Cerebellar cortex (tissue), 1 donor: ENCODE measurements at regions not wholly inside any gene's neighbourhood (a gene's known extent, or its start where the extent isn't known, plus 50 kb on each side); places are given as distances from the start of the nearest gene placed in this dataset.

Experiments
- DNase-seq: peaks from one replicate; pipeline ENCODE4 v3.0.0-alpha.2; 2015; ENCODE audit warnings: low spot score

GRCh38 chrX:40452031-40452430, 128.7 kb upstream of the ATP6AP2 start:
- DNase-seq = no peak

GRCh38 chrX:40449956-40450706, 130.6 kb upstream of the ATP6AP2 start:
- no peak for DNase-seq

GRCh38 chrX:40449396-40449795, 131.4 kb upstream of the ATP6AP2 start:
- no peak for DNase-seq

- no peak for DNase-seq
Observed at GRCh38 chrX:40448793-40449192, 132.0 kb upstream of the ATP6AP2 start.

GRCh38 chrX:40446921-40447320, 133.8 kb upstream of the ATP6AP2 start:
- no peak for DNase-seq

GRCh38 chrX:40445691-40446090, 135.1 kb upstream of the ATP6AP2 start:
- no peak for DNase-seq

GRCh38 chrX:40444798-40445496, 135.8 kb upstream of the ATP6AP2 start:
- no peak for DNase-seq

- DNase-seq = no peak
Observed at GRCh38 chrX:40444133-40444532, 136.6 kb upstream of the ATP6AP2 start.

- DNase-seq = no peak
Observed at GRCh38 chrX:40440866-40441265, 139.9 kb upstream of the ATP6AP2 start.

- no peak for DNase-seq
Observed at GRCh38 chrX:40439625-40440532, 140.9 kb upstream of the ATP6AP2 start.

- DNase-seq = no peak
Observed at GRCh38 chrX:40437348-40437747, 143.4 kb upstream of the ATP6AP2 start.

GRCh38 chrX:40434947-40435346, 145.8 kb upstream of the ATP6AP2 start:
- no peak for DNase-seq

GRCh38 chrX:40434443-40434842, 146.3 kb upstream of the ATP6AP2 start:
- no peak for DNase-seq

- no peak for DNase-seq
Observed at GRCh38 chrX:40433160-40433559, 147.6 kb upstream of the ATP6AP2 start.

- no peak for DNase-seq
Observed at GRCh38 chrX:40424259-40424658, 156.5 kb upstream of the ATP6AP2 start.

- DNase-seq = peak; percentile 48
Observed at GRCh38 chrX:40423299-40423698, 157.5 kb upstream of the ATP6AP2 start.

- no peak for DNase-seq
Observed at GRCh38 chrX:40422021-40422420, 158.7 kb upstream of the ATP6AP2 start.

GRCh38 chrX:40420899-40421729, 159.7 kb upstream of the ATP6AP2 start:
- DNase-seq = peak; percentile 68

- no peak for DNase-seq
Observed at GRCh38 chrX:40418813-40419195, 162.0 kb upstream of the ATP6AP2 start.

GRCh38 chrX:40418146-40418812, 162.5 kb upstream of the ATP6AP2 start:
- no peak for DNase-seq

- no peak for DNase-seq
Observed at GRCh38 chrX:40415675-40416074, 165.1 kb upstream of the ATP6AP2 start.
